ENCODE measurements at regions not wholly inside any gene's neighbourhood (a gene's known extent, or its start where the extent isn't known, plus 50 kb on each side); places are given as distances from the start of the nearest gene placed in this dataset.

DNA sequence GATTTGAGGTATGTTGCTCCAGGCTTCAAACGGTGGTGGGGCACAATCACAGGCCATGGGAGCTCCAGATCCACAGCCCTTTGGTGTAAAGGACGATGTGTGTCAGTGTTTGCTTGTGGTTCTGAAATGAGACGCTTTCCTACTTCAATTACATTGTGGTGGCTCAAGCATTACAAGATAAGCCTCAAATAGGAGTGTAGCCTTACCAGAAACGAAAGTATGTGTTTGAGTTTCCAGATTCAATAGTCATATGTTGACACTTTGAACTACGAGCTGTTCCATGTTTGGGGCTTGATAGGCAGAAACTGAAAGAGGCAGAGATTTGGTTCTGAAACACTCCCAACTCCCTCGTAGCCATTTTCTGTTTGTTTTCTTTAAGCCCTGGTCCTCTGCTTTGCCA, 187.1 kb downstream of the MYLK4 start:
- 57 to 77% (median 65%) methylated on average over 6 of the region's 6 CpGs for WGBS, 4 donors
- Histone ChIP-seq H3K36me3 (replicated peaks in 1 of 2) (no peaks in the 10 kb centered on the region), H3K27ac (no peak overlapping the region), H3K9me3 (replicated peaks in 1 of 3) (no peaks in the 10 kb centered on the region), H3K4me3 (no peak overlapping the region), H3K27me3 (no peaks in the 10 kb centered on the region), H3K4me1 (replicated peaks in 1 of 2) (no peaks in the 10 kb centered on the region)
- DNase-seq: no peak
- no peak for TF ChIP-seq POLR2A (IDR thresholded peaks at IDR 0.05)
- intact Hi-C loops (cut with DNase I): no loop called here

- Histone ChIP-seq H3K36me3 (replicated peaks in 1 of 2) (no peaks in the 10 kb centered on the region), H3K9me3 (replicated peaks in 1 of 3) (no peaks in the 10 kb centered on the region), H3K27ac (no peak overlapping the region), H3K27me3 (no peaks in the 10 kb centered on the region), H3K4me3 (no peak overlapping the region), H3K4me1 (replicated peaks in 1 of 2) (no peaks in the 10 kb centered on the region)
- TF ChIP-seq POLR2A (IDR thresholded peaks at IDR 0.05) (no peak), CTCF (IDR thresholded peaks at IDR 0.05) (no peak)
- no peak for DNase-seq
- intact Hi-C loops (cut with DNase I): no loop called here
- WGBS, 4 donors: 73 to 85% (median 81%) methylated on average over 4 of the region's 4 CpGs
Observed at GRCh38 chr6:2562721-2563451, 187.8 kb downstream of the MYLK4 start.

DNA sequence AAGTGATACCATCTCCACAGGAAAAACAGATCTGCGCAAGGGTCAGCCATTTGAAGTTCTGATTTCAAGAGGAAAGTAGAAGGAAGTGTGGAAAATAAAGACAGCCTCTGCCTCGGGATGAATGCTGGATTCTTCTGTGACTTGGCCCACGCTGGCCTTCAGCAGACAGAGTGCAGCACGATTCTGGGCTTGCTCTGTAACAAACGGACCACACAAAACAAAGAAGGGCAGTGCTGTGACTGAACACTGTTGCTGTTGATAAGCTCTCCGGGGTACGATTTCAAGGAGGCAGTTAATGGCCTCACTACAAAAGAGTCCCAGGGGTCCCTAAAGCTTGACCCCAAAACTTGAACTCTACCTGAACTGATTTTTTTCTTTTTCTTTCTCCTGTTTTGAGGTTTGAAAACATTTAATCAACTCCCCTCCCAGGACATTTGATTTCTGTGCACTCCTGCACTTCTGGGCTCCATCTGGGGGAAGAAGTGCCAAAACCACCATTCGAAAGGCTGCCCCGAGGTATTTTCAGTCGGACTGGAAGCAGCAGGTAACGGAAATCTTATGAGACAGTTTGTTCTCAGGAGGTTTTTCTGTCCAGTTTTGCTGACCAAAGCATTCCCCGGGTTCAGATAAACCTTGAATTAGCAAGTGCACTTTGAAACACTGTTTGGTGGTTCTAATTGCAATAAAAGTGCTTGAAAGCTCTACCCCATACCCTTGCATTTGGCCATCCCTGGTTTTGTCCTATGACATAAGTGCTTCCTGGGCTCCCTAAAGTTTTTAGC, 189.6 kb downstream of the MYLK4 start:
- Histone ChIP-seq H3K4me1 (replicated peaks in 1 of 2) (no peaks in the 10 kb centered on the region), H3K36me3 (replicated peaks in 1 of 2) (no peaks in the 10 kb centered on the region), H3K9me3 (replicated peaks in 1 of 3) (no peaks in the 10 kb centered on the region), H3K27me3 (no peaks in the 10 kb centered on the region), H3K27ac (no peak overlapping the region), H3K4me3 (no peak overlapping the region)
- WGBS, 4 donors: 74 to 81% (median 78%) methylated on average over 12 of the region's 12 CpGs
- intact Hi-C loops (cut with DNase I): no loop called here
- no peak for TF ChIP-seq POLR2A (IDR thresholded peaks at IDR 0.05)
- no peak for TF ChIP-seq CTCF (IDR thresholded peaks at IDR 0.05)
- DNase-seq: no peak

DNA sequence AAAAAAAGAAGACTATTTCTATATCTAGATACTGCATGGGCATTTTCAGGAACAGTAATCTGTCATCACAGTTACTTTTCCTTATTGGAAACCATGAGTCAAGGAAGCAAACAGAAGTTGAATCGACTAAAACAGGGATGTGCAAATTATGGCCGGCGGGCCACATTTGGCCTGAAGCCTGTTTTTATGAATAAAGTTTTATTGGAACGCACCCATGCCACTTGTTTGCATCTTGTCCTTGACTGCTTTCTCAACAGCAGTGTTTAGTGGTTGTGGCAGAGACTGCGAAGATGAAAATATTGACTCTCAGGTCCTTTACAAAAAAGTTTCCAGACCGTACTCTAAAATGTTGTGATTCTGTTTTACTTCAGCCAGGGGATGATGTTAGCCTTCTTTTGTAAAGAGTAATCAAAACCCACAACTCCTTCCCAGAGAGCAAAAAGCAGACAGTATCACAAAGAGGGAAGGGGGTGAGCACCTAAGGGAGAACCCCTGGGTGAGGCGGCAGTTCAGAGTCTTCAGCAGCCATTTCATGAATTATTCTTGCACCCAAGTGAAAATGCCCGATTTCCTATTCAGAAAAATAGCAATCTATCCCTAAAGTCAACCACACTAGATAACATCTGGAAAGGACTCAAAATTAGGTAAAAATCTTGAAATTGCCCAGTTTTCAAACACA, 190.4 kb downstream of the MYLK4 start:
- no peak overlapping the region for H3K4me3 ChIP-seq
- no peak overlapping the region for H3K27ac ChIP-seq
- DNase-seq: no peak
- intact Hi-C loops (cut with DNase I): no loop called here
- WGBS, 4 donors: 78 to 94% (median 83%) methylated on average over 8 of the region's 8 CpGs
- no peaks in the 10 kb centered on the region for H3K9me3 ChIP-seq (replicated peaks in 1 of 3)
- TF ChIP-seq POLR2A (IDR thresholded peaks at IDR 0.05): no peak
- no peak for TF ChIP-seq CTCF (IDR thresholded peaks at IDR 0.05)
- H3K4me1 ChIP-seq (replicated peaks in 1 of 2): no peaks in the 10 kb centered on the region
- no peaks in the 10 kb centered on the region for H3K27me3 ChIP-seq
- H3K36me3 ChIP-seq (replicated peaks in 1 of 2): no peaks in the 10 kb centered on the region

Data from adrenal gland (tissue), 9 donors.